ENCODE measurements at regions not wholly inside any gene's neighbourhood (a gene's known extent, or its start where the extent isn't known, plus 50 kb on each side); places are given as distances from the start of the nearest gene placed in this dataset.

DNA sequence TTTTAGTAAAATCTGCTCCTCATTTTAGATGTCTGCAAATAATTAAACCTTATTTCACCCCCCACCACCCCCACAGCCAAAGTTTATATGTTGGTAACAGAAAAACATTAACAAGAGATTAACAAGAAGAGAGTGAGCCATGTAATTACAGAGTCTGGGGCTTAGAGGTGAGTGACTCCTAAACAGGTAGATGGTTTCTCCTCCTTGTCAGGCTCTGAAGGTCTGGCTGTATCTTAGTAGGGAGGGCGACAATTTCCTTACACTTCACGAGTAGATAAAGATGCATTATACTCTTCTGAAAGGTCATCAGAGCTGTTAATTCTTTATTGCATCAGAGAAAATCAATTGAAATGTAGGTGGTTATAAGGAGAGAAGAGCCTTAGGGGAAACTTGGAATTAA, 171.8 kb upstream of the ANKRD50 start:
- H3K4ac ChIP-seq (ENCODE audit: low read depth, low read length): no peak overlapping the region
- H3K36me3 ChIP-seq (ENCODE audit: control insufficient read depth, insufficient read depth, low read length): no peaks in the 10 kb centered on the region
- H2BK15ac ChIP-seq (ENCODE audit: low read depth, low read length): no peak overlapping the region
- dilution Hi-C loops (cut with HindIII; ENCODE audit: low sequenced_read_pairs, unreplicated experiment): no loop called here
- 0 out of 2 replicates have a peak, but pooled peaks cover 2% of the 10 kb centered on the region for H3K4me1 ChIP-seq (ENCODE audit: control insufficient read depth, insufficient read depth, low read length)
- WGBS, 2 experiments (ENCODE audit: extremely low coverage in 2 of 2, insufficient read length in 1 of 2): 100% methylated on average over 1 of the region's 2 CpGs; no CpG with 5 or more reads in 1 of the 2 experiments
- ChIA-PET CTCF (no interaction called here), POLR2A (ENCODE audit: unreplicated experiment) (no interaction called here)
- no peak overlapping the region for H2AFZ ChIP-seq (replicated peaks; ENCODE audit: low read length, poor library complexity)
- no peak overlapping the region for H2AK9ac ChIP-seq (replicated peaks; ENCODE audit: low read depth, low read length, poor library complexity)
- no peak overlapping the region for H3K4me3 ChIP-seq (ENCODE audit: insufficient read depth, low read depth, low read length)
- H3K27ac ChIP-seq (ENCODE audit: insufficient read depth, low read length): no peak overlapping the region
- no peak overlapping the region for H2BK20ac ChIP-seq (ENCODE audit: low read depth, low read length)
- H3K23ac ChIP-seq (ENCODE audit: low read depth, low read length): no peak overlapping the region
- H4K91ac ChIP-seq (ENCODE audit: insufficient read depth, low read depth, low read length): no peak overlapping the region
- H4K20me1 ChIP-seq (ENCODE audit: insufficient read depth, low read length): no peaks in the 10 kb centered on the region
- TF ChIP-seq CHD1 (IDR thresholded peaks at IDR 0.05; ENCODE audit: low read depth, low read length): no peak
- TF ChIP-seq MAFK (IDR thresholded peaks at IDR 0.05; ENCODE audit: low read depth, low read length): no peak
- H2BK120ac ChIP-seq (ENCODE audit: low read depth, low read length): no peak overlapping the region
- H3K9me1 ChIP-seq (ENCODE audit: insufficient read depth, low read length): no peaks in the 10 kb centered on the region
- ATAC-seq (ENCODE audit: low read depth) (no peak), DNase-seq (no peak)
- BruUV-seq (replicated peaks): no TSS peak
- no peaks in the 10 kb centered on the region for H3K79me1 ChIP-seq (ENCODE audit: low read depth in 1 of 2, low read length in 2 of 2)
- no peak overlapping the region for H2AK5ac ChIP-seq (ENCODE audit: low read depth, low read length)
- H2BK5ac ChIP-seq (ENCODE audit: low read depth, low read length, poor library complexity, severe bottlenecking): no peak overlapping the region
- no peaks in the 10 kb centered on the region for H3K27me3 ChIP-seq (ENCODE audit: control insufficient read depth, insufficient read depth, low read length)
- H3K56ac ChIP-seq (ENCODE audit: extremely low read depth, insufficient read depth, low read length): no peak overlapping the region
- H3K9ac ChIP-seq (ENCODE audit: low read depth, low read length): no peak overlapping the region
- H3K14ac ChIP-seq (replicated peaks; ENCODE audit: low read depth, low read length): no peak overlapping the region
- intact Hi-C loops (cut with micrococcal nuclease): no loop called here
- H4K8ac ChIP-seq (ENCODE audit: low read depth in 2 of 2, low read length in 2 of 2): no peak overlapping the region
- H4K5ac ChIP-seq (ENCODE audit: low read depth, low read length): no peak overlapping the region
- H3K9me3 ChIP-seq (ENCODE audit: control insufficient read depth, insufficient read depth, low read length): no peaks in the 10 kb centered on the region
- no peak overlapping the region for H3K4me2 ChIP-seq (ENCODE audit: low read depth, low read length)
- in situ Hi-C loops (cut with MboI; ENCODE audit: low sequenced_read_pairs): no loop called here
- H3K18ac ChIP-seq (ENCODE audit: low read depth, low read length): no peak overlapping the region

Data from IMR-90 (cell line).